Thyroid gland (tissue), 4 donors: ENCODE measurements at regions not wholly inside any gene's neighbourhood (a gene's known extent, or its start where the extent isn't known, plus 50 kb on each side); places are given as distances from the start of the nearest gene placed in this dataset.

ENCODE experiments used
- DNase-seq, 2 donors: peaks; one replicate each; pipeline ENCODE4 v3.0.0-alpha.2; 2019
- H3K27ac ChIP-seq, 3 donors: fragments of 200-600 bp; sonication (generic); 1 replicate in 2 of 3; 2 replicates in 1 of 3; pipeline ENCODE4 v1.5.1; 2016 to 2019; ENCODE audit warnings: mild to moderate bottlenecking in 1 of 3, moderate library complexity in 1 of 3
- H3K27me3 ChIP-seq: fragments of 200-600 bp; sonication (generic); one replicate; pipeline ENCODE4 v1.5.1; 2019
- H3K36me3 ChIP-seq, 2 donors: fragments of 200-600 bp; sonication (generic); one replicate each; pipeline ENCODE4 v1.5.1; 2016 to 2019
- H3K4me1 ChIP-seq, 2 donors: fragments of 200-600 bp; sonication (generic); one replicate each; pipeline ENCODE4 v1.5.1; 2017 to 2019
- H3K4me3 ChIP-seq, 3 donors: fragments of 200-600 bp; sonication (generic); replicated peaks in 1 of 3; 1 replicate in 2 of 3; 2 replicates in 1 of 3; pipeline ENCODE4 v1.5.1; 2016; ENCODE audit warnings: mild to moderate bottlenecking in 1 of 3
- H3K9me3 ChIP-seq: fragments of 200-600 bp; sonication (generic); one replicate; pipeline ENCODE4 v1.5.1; 2017
- CTCF ChIP-seq, 6 experiments: fragments of 200-600 bp in 3 of 6; fragments of 450-650 bp in 3 of 6; sonication (generic) in 3 of 6; IDR thresholded peaks; one replicate each; pipeline ENCODE4 v1.5.1; 2016 to 2019; ENCODE audit warnings: antibody characterized with exemption in 6 of 6, mild to moderate bottlenecking in 2 of 6, inconsistent platforms in 1 of 6, moderate library complexity in 1 of 6
- POLR2A ChIP-seq, 2 donors: fragments of 450-650 bp; IDR thresholded peaks; one replicate each; pipeline ENCODE4 v1.6.1; 2017; ENCODE audit warnings: antibody characterized with exemption in 2 of 2, mild to moderate bottlenecking in 2 of 2, moderate library complexity in 1 of 2
- WGBS, 2 donors: methylation state at CpG; one replicate each; pipeline ENCODE4 v1.1.5; 2017; 5-methylcytosine and 5-hydroxymethylcytosine counted together
- intact Hi-C: fragments of 100-400 bp; cut with DNase I; formaldehyde crosslinking; loops from one replicate; pipeline ENCODE4 v1.15.1; 2023

GRCh38 chr4:12987284-12987683 lies 496.9 kb downstream of the RAB28 start:
- H3K27ac ChIP-seq = no peak overlapping the region
- TF ChIP-seq CTCF (IDR thresholded peaks at IDR 0.05) (no peak), POLR2A (IDR thresholded peaks at IDR 0.05) (no peak)
- no peaks in the 10 kb centered on the region for H3K9me3 ChIP-seq
- 77 to 83% methylated on average over 2 of the region's 2 CpGs for WGBS, 2 donors
- H3K4me1 ChIP-seq = no peaks in the 10 kb centered on the region
- H3K4me3 ChIP-seq = no peak overlapping the region
- H3K36me3 ChIP-seq = no peaks in the 10 kb centered on the region
- intact Hi-C loops = no loop called here
- no peak for DNase-seq
- H3K27me3 ChIP-seq = no peaks in the 10 kb centered on the region

GRCh38 chr4:12979797-12980196 lies 504.3 kb downstream of the RAB28 start:
- Histone ChIP-seq H3K9me3 (no peaks in the 10 kb centered on the region), H3K27ac (no peak overlapping the region), H3K4me3 (no peak overlapping the region), H3K4me1 (no peaks in the 10 kb centered on the region), H3K27me3 (no peaks in the 10 kb centered on the region), H3K36me3 (no peaks in the 10 kb centered on the region)
- 71 to 76% methylated on average over 11 of the region's 11 CpGs for WGBS, 2 donors
- intact Hi-C loops = no loop called here
- TF ChIP-seq POLR2A (IDR thresholded peaks at IDR 0.05) (no peak), CTCF (IDR thresholded peaks at IDR 0.05) (no peak)
- DNase-seq = no peak

- TF ChIP-seq POLR2A (IDR thresholded peaks at IDR 0.05) = no peak
- TF ChIP-seq CTCF (IDR thresholded peaks at IDR 0.05) = no peak
- no peak for DNase-seq
- Histone ChIP-seq H3K36me3 (no peaks in the 10 kb centered on the region), H3K27ac (no peak overlapping the region), H3K4me3 (no peak overlapping the region), H3K27me3 (no peaks in the 10 kb centered on the region), H3K9me3 (no peaks in the 10 kb centered on the region), H3K4me1 (no peaks in the 10 kb centered on the region)
- intact Hi-C loops = no loop called here
These were observed 505.8 kb downstream of the RAB28 start for GRCh38 chr4:12978310-12978709.

- 74% methylated on average over 3 of the region's 3 CpGs for WGBS, 2 donors
- no peaks in the 10 kb centered on the region for H3K4me1 ChIP-seq
- H3K4me3 ChIP-seq = no peak overlapping the region
- no peak for DNase-seq
- H3K36me3 ChIP-seq = no peaks in the 10 kb centered on the region
- intact Hi-C loops = no loop called here
- H3K27ac ChIP-seq = no peak overlapping the region
- no peaks in the 10 kb centered on the region for H3K27me3 ChIP-seq
- no peak for TF ChIP-seq POLR2A (IDR thresholded peaks at IDR 0.05)
- no peak for TF ChIP-seq CTCF (IDR thresholded peaks at IDR 0.05)
- H3K9me3 ChIP-seq = no peaks in the 10 kb centered on the region
These were observed 508.6 kb downstream of the RAB28 start for GRCh38 chr4:12975511-12975910.

GRCh38 chr4:12973522-12973921 lies 510.6 kb downstream of the RAB28 start:
- 81 to 85% methylated on average over 2 of the region's 2 CpGs for WGBS, 2 donors
- no peak for TF ChIP-seq CTCF (IDR thresholded peaks at IDR 0.05)
- TF ChIP-seq POLR2A (IDR thresholded peaks at IDR 0.05) = no peak
- intact Hi-C loops = no loop called here
- H3K4me3 ChIP-seq = no peak overlapping the region
- no peak overlapping the region for H3K27ac ChIP-seq
- no peaks in the 10 kb centered on the region for H3K36me3 ChIP-seq
- no peaks in the 10 kb centered on the region for H3K27me3 ChIP-seq
- DNase-seq = no peak
- H3K9me3 ChIP-seq = no peaks in the 10 kb centered on the region
- H3K4me1 ChIP-seq = no peaks in the 10 kb centered on the region
